OCI-LY7 (cell line): ENCODE measurements at regions not wholly inside any gene's neighbourhood (a gene's known extent, or its start where the extent isn't known, plus 50 kb on each side); places are given as distances from the start of the nearest gene placed in this dataset.

Experiments used
- CTCF ChIP-seq: fragments of 200-600 bp; sonication (generic); conservative IDR thresholded peaks from 2 replicates; pipeline ENCODE4 v1.5.1; 2014; ENCODE audit warnings: mild to moderate bottlenecking, antibody characterized with exemption, low read length, moderate library complexity, mixed read lengths
- EZH2phosphoT487 ChIP-seq: fragments of 200-600 bp; sonication (generic); IDR thresholded peaks from 2 replicates; pipeline ENCODE4 v1.6.1; 2018; ENCODE audit warnings: low read depth, borderline replicate concordance, mild to moderate bottlenecking, mixed run types, antibody characterized with exemption, low read length, moderate library complexity, mixed read lengths

GRCh38 chr4:127500242-127500641, 132.5 kb upstream of the INTU start:
- TF ChIP-seq CTCF: no peak
- TF ChIP-seq EZH2phosphoT487: no peak
